ENCODE measurements at regions not wholly inside any gene's neighbourhood (a gene's known extent, or its start where the extent isn't known, plus 50 kb on each side); places are given as distances from the start of the nearest gene placed in this dataset.
"Not testable (repeated sequence)": the region's sequence is repeated elsewhere in the genome, so short reads cannot be mapped to it uniquely, and the experiment has no call there.

DNA sequence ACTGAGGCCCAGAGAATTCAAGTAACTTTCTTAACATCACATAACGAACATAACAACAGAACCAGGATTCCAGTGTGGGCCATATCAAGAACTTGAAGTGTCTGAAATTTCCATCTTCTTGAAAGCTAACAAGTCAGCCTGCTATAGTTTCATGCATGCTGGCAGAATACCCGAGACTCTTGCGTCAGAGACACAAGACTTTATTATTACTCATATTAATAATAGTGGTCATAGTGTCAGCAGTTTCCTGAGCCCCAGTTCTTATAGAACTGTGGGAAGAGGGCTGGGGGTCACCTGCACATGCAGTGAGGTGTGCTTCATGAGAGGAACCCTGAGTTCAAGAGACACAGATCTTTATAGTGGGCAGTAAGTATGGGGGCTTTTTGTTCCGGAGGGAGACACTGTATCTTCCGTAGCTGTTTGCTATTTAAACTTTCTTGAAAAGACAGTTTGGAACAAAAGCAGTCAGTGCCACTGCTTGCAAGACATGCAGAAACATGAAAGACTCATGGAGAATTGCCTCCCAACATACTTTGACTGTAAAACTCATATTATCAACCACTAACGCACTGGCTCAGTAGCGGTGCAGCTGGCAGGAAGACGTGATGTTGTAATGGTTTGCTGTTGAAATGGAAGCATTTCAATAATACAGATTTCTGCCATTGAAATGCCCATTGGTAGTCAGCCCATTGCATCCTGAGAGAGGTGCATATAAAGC lies 339.2 kb downstream of the ADGRL2 start:
- DNase-seq (ENCODE audit: low spot score): no peak

DNA sequence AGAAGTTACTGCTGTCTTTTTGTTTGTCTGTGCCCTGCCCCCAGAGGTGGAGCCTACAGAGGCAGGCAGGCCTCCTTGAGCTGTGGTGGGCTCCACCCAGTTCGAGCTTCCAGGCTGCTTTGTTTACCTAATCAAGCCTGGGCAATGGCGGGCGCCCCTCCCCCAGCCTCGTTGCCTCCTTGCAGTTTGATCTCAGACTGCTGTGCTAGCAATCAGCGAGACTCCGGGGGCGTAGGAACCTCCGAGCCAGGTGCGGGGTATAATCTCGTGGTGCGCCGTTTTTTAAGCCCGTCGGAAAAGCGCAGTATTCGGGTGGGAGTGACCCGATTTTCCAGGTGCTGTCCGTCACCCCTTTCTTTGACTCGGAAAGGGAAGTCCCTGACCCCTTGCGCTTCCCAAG lies 335.6 kb downstream of the ADGRL2 start:
- not testable (repeated sequence) for DNase-seq (ENCODE audit: low spot score)

- DNase-seq (ENCODE audit: low spot score): no peak
Measured at GRCh38 chr1:82125866-82126265, 325.1 kb downstream of the ADGRL2 start.

- no peak for DNase-seq (ENCODE audit: low spot score)
Measured at GRCh38 chr1:82125119-82125518, 324.4 kb downstream of the ADGRL2 start.

- DNase-seq (ENCODE audit: low spot score): no peak
Measured at GRCh38 chr1:82121421-82121820, 320.7 kb downstream of the ADGRL2 start.

- no peak for DNase-seq (ENCODE audit: low spot score)
Measured at GRCh38 chr1:82116105-82116504, 315.4 kb downstream of the ADGRL2 start.

DNA sequence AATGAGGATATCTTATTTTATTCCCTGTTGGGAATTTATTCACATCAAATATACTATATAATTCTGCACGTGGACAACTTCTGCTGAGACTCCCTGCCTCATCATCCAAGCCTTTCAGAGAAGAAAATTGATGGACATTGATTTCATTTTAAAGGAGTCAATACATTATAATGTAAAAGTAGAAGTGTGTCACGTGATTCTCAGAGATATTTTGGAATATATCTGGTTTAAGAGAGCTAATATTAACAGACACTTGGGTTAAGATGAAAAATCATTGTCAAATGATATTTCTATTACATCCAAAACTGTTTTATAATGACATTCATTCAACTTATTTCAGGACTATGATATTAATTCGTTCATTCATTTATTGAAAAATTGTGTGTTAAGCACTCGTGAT lies 314.2 kb downstream of the ADGRL2 start:
- no peak for DNase-seq (ENCODE audit: low spot score)

DNA sequence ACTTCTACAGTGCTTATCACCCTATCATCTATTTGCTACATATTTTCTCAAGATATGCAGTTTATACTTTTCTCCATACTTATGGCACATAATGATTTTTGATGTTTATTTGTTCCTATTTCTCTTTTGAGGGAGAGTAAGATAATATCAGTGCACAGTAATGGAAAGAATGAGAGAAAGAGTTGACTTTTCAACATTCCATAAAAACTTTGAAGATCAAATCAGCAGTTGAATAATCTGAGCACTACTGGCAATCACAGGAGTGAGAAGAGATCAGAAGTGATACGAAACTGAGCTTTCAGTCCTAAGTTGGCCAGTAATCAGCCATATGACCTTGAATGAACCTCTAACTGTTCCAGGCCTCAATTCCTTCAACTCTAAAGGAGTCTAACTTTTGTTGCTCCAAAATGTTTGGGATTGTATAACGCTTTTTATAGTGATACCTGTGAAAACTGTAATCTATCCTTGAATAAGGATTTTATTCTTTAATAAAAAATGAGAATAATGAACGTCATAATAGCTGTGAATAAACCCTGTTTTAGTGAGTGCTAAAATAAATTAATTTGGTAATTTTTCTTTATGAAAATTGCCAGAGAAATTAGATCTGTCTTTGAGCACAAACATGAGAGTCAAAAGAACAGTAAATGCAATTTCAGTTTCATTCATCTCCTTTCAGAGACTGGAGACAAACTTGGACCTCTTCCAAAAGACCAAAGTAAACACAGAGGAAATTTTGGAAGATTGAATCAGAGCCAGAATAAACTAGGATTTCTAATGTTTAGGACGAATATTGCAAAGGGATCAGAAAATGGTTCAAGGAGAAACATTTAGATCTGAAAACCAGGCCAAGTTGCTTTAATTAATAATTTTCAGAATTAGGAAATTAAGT lies 309.9 kb downstream of the ADGRL2 start:
- no peak for DNase-seq (ENCODE audit: low spot score)

- no peak for DNase-seq (ENCODE audit: low spot score)
Measured at GRCh38 chr1:82108843-82109242, 308.1 kb downstream of the ADGRL2 start.

GRCh38 chr1:82106672-82107071 lies 305.9 kb downstream of the ADGRL2 start:
- DNase-seq (ENCODE audit: low spot score): no peak

- no peak for DNase-seq (ENCODE audit: low spot score)
Measured at GRCh38 chr1:82099170-82099569, 298.4 kb downstream of the ADGRL2 start.

DNA sequence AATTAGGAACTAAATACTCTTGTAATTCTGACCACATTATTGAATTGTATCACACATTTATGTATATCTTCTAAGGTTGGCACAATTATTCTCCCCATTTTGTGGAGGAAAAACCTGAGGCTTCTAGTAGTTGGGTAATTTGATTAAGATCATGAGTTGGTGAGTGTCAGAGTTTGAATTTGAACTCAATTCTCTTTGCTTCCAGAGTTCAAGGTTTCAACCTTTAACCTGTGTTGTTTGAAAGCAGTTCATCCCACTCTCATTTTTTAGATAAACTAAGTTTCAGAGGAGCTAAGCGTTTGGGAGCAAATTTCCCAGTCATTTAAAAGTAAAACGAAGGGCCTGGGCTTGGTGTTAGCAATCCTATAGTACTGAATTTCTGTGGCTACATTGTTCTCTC lies 293.4 kb downstream of the ADGRL2 start:
- DNase-seq (ENCODE audit: low spot score): no peak

DNA sequence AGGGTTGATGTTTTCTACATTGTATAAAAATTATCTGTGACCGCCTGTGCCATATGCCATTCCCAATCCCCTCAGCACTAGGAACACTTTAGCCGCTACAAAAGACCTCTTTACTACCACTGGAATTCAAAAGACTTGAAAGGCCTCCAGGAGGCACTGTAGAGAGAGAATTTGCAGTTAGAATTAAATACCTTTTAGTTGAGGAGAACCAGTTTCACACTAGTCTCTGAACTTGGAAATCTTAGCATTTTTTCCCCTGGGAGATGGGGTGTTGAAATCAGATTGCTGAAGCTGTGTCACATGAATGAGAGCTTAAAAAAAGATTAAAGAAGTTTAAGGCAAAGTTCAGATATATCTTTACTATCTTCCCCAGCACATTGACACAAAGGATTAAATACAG lies 291.0 kb downstream of the ADGRL2 start:
- no peak for DNase-seq (ENCODE audit: low spot score)

DNA sequence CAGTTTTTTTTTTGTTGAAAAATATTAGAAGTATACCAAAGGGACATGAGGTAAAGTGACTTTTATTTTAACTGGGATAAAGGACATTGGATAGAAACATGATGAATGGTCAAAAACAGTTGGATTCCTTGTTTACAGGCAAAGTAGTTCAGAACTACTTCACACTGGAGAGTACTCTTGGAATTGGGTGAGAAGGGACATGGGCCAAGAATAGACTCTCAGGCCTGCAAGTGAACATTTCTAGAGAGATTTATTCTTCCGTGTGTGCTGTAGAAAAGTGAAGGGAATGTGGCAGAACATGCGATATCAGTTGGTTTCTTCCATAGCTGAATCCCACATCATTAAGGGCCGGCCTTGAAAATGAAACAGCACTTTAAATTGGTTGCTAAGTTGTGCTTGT lies 290.5 kb downstream of the ADGRL2 start:
- no peak for DNase-seq (ENCODE audit: low spot score)

DNA sequence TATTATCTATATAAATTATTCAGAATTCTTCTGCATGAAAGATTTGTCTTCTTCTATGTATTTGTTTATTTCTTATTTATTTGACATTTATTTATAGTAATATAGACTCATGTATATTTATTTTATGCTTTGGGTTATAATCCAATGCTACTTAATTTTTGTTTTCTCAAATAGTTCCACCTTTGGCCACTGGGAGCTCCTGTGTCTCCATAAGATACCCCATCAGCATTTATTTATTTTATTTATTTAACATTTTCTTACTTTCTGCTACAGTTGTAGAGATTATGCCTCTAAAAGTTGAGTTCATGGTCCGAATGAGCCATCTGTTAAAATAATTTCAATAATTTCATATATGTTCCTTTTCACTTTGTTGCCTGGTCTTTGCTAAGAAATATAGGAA lies 289.4 kb downstream of the ADGRL2 start:
- DNase-seq (ENCODE audit: low spot score): no peak

GRCh38 chr1:82086739-82087138 lies 286.0 kb downstream of the ADGRL2 start:
- DNase-seq (ENCODE audit: low spot score): no peak

GRCh38 chr1:82079607-82080006 lies 278.9 kb downstream of the ADGRL2 start:
- no peak for DNase-seq (ENCODE audit: low spot score)

DNA sequence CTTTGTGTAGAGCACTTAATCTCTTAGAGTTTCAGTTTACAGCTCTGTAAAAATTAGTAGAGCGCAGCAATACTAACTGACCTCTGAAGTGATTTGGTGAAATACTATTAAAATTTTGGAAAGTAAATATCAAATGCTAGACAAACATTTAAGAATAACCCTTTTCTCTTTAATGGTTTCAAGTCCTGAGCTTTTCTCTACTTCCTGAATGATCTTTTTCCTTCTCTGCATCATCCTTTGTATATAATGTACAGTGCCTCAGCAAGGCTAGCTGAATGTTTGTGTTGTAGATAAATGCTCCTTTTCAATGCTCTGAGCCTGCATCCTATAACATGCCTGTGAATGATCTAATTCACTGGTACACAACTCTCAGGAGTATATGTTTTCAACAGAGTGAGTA lies 272.9 kb downstream of the ADGRL2 start:
- no peak for DNase-seq (ENCODE audit: low spot score)

- no peak for DNase-seq (ENCODE audit: low spot score)
Measured at GRCh38 chr1:82073071-82073470, 272.3 kb downstream of the ADGRL2 start.

- no peak for DNase-seq (ENCODE audit: low spot score)
Measured at GRCh38 chr1:82065916-82066315, 265.2 kb downstream of the ADGRL2 start.

- DNase-seq (ENCODE audit: low spot score): no peak
Measured at GRCh38 chr1:82064691-82065090, 264.0 kb downstream of the ADGRL2 start.

DNA sequence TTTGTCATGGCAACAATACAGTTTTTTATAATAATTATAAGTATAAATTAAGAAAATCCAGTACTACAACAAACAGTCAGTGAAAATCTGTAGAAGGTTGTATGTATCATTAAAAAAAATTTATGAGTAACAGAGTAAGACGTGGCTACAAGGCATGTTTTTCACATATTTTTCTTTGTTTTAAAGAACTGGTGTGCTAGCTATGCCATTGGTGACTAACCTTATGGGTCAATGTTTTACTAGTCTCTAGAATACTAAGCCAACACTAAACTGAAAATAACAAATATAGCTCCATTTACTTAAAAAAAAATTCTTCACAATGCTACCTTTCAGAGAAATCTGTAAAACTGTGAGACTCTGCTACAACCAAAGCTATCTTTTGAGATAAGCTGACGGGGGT lies 261.5 kb downstream of the ADGRL2 start:
- no peak for DNase-seq (ENCODE audit: low spot score)

GRCh38 chr1:82059959-82060358 lies 259.2 kb downstream of the ADGRL2 start:
- no peak for DNase-seq (ENCODE audit: low spot score)

Data from putamen (tissue), 1 donor.